H1 (cell line): ENCODE measurements at regions not wholly inside any gene's neighbourhood (a gene's known extent, or its start where the extent isn't known, plus 50 kb on each side); places are given as distances from the start of the nearest gene placed in this dataset.

Experiments
- ASH2L ChIP-seq: fragments of 200-600, 300-600 bp; sonication (generic); IDR thresholded peaks from one replicate; pipeline ENCODE4 v1.7.1; 2017; ENCODE audit warnings: low read length
- CHD1 ChIP-seq: IDR thresholded peaks from 2 replicates; pipeline ENCODE4 v1.6.1; 2012; ENCODE audit warnings: low read depth, low read length, improper control_type of control experiment
- JUN ChIP-seq: IDR thresholded peaks from 2 replicates; pipeline ENCODE4 v1.6.1; 2011; ENCODE audit warnings: low read depth, mild to moderate bottlenecking, improper control_type of control experiment, low read length
- RFX5 ChIP-seq: IDR thresholded peaks from 2 replicates; pipeline ENCODE4 v1.6.1; 2011; ENCODE audit warnings: low read depth, low read length, improper control_type of control experiment, borderline replicate concordance
- RXRA ChIP-seq: IDR thresholded peaks from 2 replicates; pipeline ENCODE4 v1.6.1; 2011; ENCODE audit warnings: low read depth, mild to moderate bottlenecking, low read length, moderate library complexity; ENCODE audit not compliant: insufficient read depth
- SRF ChIP-seq: IDR thresholded peaks from 2 replicates; pipeline ENCODE4 v1.6.1; 2011; ENCODE audit warnings: mild to moderate bottlenecking, low read depth, low read length, moderate library complexity
- YY1 ChIP-seq: IDR thresholded peaks from 2 replicates; pipeline ENCODE4 v1.6.1; 2011; ENCODE audit warnings: low read depth, mild to moderate bottlenecking, low read length

DNA sequence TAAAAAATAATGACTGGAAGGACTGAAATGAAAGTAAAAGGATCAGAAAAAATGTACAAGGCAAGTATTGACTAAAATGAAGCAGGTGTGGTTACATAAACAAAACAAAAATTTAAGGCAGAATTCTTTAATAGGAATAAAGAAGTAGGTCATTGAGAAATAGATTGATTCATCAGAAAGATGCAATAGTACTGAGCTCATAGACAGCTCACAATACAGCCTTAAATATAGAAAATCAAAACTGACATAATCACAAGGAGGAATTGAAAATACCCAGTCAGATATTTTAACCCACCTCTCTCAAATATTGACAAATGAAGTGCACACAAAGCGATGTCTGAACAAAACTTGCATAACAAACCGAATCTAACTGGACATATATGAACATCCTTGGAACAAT, 366.8 kb upstream of the DPYD start (continued):
- TF ChIP-seq SRF (no peak), RFX5 (no peak), JUN (no peak), YY1 (no peak), ASH2L (no peak), CHD1 (no peak), RXRA (no peak)
